ENCODE measurements at regions not wholly inside any gene's neighbourhood (a gene's known extent, or its start where the extent isn't known, plus 50 kb on each side); places are given as distances from the start of the nearest gene placed in this dataset.

DNA sequence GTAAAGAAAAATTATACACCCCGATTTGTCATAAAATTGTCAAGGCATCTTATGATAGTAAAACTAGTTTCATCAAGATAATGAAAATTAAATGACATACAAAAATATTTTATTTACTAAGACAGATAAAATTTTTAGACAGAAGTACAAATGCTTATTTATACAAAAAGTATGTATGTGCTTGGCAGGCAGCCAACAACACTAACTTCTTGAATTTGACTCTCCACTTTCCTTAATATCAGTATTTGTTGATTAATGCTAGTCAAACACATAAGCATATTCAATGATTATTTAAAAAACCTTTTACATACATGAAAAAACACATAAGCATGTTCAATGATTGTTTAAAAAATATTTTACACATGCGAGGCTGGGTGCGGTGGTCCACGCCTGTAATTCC, 1079.9 kb upstream of the CDH6 start:
- TF ChIP-seq CTCF (IDR thresholded peaks at IDR 0.05; ENCODE audit: control extremely low read depth, extremely low read depth, low read depth, missing control alignments), result no peak
- ChIA-PET CTCF (no interaction called here), POLR2A (no interaction called here)
- no peak for DNase-seq (ENCODE audit: extremely low spot score)

GRCh38 chr5:30112867-30113266, 1080.6 kb upstream of the CDH6 start:
- DNase-seq (ENCODE audit: extremely low spot score), result no peak
- ChIA-PET CTCF (interaction anchor here (1.2 kb wide), 1 partner anchor 32 kb away, joined by 3 read pairs; no protein-coding TSS in a partner anchor), POLR2A (no interaction called here)
- no peak for TF ChIP-seq CTCF (IDR thresholded peaks at IDR 0.05; ENCODE audit: control extremely low read depth, extremely low read depth, low read depth, missing control alignments)

GRCh38 chr5:30108051-30108450, 1085.4 kb upstream of the CDH6 start:
- no peak for DNase-seq (ENCODE audit: extremely low spot score)
- POLR2A ChIA-PET, result no interaction called here
- CTCF ChIA-PET, result no interaction called here
- TF ChIP-seq CTCF (IDR thresholded peaks at IDR 0.05; ENCODE audit: control extremely low read depth, extremely low read depth, low read depth, missing control alignments), result no peak

DNA sequence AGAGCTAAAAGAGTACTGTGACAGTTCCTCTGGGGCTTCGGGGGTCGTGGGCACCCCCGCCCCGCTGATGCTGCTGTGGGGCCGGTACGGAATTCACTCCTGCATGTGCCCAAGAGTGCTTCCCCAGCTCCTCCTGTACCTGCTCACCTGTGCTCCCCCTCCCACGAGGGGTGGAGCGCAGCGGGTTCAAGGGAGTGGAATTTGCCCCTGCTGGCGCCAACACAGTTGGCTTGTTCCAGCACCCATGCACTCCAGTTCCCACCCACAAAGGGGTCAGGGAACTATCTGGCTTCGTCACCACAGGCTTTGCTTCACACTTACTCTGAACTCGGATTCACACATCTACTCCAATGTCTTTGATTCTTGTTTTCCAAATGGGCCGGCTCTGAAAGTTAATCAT, 1086.9 kb upstream of the CDH6 start:
- TF ChIP-seq CTCF (IDR thresholded peaks at IDR 0.05; ENCODE audit: control extremely low read depth, extremely low read depth, low read depth, missing control alignments), result no peak
- POLR2A ChIA-PET, result no interaction called here
- no peak for DNase-seq (ENCODE audit: extremely low spot score)
- CTCF ChIA-PET, result interaction anchor here (1.3 kb wide), 1 partner anchor 13 kb away, joined by 3 read pairs; no protein-coding TSS in a partner anchor

DNA sequence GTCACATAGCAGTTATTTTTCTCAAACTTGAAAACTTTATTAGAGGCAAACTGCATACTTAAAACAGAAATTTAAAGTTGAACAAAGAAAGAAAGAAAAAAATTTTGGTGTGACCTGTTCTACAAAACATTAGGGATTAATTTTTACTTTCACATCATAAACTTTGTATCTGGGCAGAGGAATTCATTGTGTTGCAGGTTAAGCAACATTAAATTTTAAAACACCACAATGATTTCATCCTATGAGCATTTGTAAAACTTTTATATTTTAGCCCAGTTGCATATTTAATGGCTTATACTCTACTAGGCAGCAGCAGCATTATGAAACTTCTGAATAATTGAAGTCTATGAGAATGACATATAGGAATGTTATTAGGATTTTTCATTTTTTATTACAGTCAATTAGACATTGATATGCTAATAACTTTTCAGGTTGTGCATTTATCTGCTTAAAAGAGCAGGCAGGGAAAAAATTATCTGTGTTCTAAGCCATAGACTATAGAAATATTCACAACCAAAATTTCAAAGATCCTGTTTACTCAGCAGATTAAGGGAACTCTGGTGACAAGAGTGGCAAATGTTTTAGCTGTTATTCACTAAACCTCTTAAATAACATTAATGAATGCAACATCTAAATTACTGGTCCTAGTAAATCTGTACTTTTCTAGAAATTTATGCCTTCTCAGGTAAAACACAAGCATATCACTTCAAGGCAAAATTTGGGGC, 1088.5 kb upstream of the CDH6 start:
- ChIA-PET POLR2A (no interaction called here), CTCF (no interaction called here)
- DNase-seq (ENCODE audit: extremely low spot score), result no peak
- TF ChIP-seq CTCF (IDR thresholded peaks at IDR 0.05; ENCODE audit: control extremely low read depth, extremely low read depth, low read depth, missing control alignments), result no peak

DNA sequence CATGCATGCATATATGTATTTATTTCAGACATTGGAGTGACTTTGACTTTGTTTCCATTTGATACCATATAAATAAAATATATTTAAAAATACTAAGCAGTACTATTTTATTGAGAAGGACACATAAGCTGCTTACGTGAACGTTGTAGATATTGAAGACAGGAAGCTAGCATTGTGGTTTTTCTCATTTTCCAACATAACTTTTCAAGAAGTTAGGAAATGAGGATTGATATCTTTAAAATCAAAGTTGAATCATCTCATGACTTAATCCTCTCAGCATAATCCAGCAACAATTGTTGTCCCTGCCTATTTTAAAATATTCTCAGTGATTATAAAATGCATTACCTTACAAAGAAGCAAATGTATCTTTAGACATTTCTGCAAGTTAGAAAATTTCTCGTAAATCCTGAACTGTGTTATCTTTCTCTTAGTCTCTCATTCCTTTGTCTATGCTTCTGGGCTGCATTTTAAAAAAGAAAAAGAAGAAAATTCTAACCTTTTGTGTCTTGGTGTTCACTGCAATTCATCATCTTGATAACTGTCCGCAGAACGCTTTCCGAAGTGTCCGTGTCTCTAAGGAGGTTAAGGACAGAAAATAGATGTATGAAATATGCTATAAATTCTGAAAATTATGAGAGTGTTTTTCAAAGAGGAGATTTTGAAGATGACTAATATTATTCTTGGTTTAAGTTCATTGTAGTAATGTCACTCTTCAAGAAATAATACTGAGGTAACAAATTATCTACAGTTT, 1089.9 kb upstream of the CDH6 start:
- no peak for DNase-seq (ENCODE audit: extremely low spot score)
- no peak for TF ChIP-seq CTCF (IDR thresholded peaks at IDR 0.05; ENCODE audit: control extremely low read depth, extremely low read depth, low read depth, missing control alignments)
- ChIA-PET CTCF (interaction anchor here (1.2 kb wide), 1 partner anchor 12 kb away, joined by 3 read pairs; no protein-coding TSS in a partner anchor), POLR2A (no interaction called here)

All from GM10248 (cell line).